Stomach (tissue), 4 donors: ENCODE measurements at regions not wholly inside any gene's neighbourhood (a gene's known extent, or its start where the extent isn't known, plus 50 kb on each side); places are given as distances from the start of the nearest gene placed in this dataset.

Source experiments
- CTCF ChIP-seq, 7 experiments: fragments of 450-650 bp in 4 of 7; fragments of 200-600 bp in 3 of 7; sonication (generic) in 3 of 7; IDR thresholded peaks; one replicate each; pipeline ENCODE4 v1.5.1; 2016 to 2019; ENCODE audit warnings: antibody characterized with exemption in 7 of 7, control low read depth in 2 of 7, mild to moderate bottlenecking in 1 of 7
- EP300 ChIP-seq: sonication (generic); formaldehyde crosslinking; IDR thresholded peaks from one replicate; pipeline ENCODE4 v1.6.1; 2017; ENCODE audit warnings: antibody characterized with exemption

- no peak for TF ChIP-seq CTCF (IDR thresholded peaks at IDR 0.05)
- TF ChIP-seq EP300: no peak
These were observed 160.2 kb downstream of the MED10 start for GRCh38 chr5:6218116-6218515.
